B cell (primary cell): ENCODE measurements at regions not wholly inside any gene's neighbourhood (a gene's known extent, or its start where the extent isn't known, plus 50 kb on each side); places are given as distances from the start of the nearest gene placed in this dataset.

Source experiments
- ATAC-seq: fragments of 200-7000 bp; cut with Tn5 transposase; one replicate; pipeline ENCODE4 v1.10.0; 2021; ENCODE audit warnings: low read depth, mild to moderate bottlenecking, moderate number of reproducible peaks, moderate library complexity
- CTCF ChIA-PET: fragments of 350-600 bp; sonication (Branson Sonifier 250); formaldehyde crosslinking; loops from one replicate; lab custom pipeline; 2021; ENCODE audit warnings: antibody characterized with exemption, inconsistent platforms; lab: Charles Lee
- POLR2A ChIA-PET: fragments of 350-600 bp; sonication (Branson Sonifier 250); formaldehyde crosslinking; loops from one replicate; lab custom pipeline; 2021; ENCODE audit warnings: antibody characterized with exemption; lab: Charles Lee
- DNase-seq: peaks from one replicate; pipeline ENCODE4 v3.0.0; 2013
- H2AFZ ChIP-seq: 2 replicates; pipeline ENCODE4 v1.6.1; 2012; ENCODE audit warnings: mild to moderate bottlenecking, low read depth, low read length; ENCODE audit not compliant: insufficient read depth, poor library complexity, severe bottlenecking
- H3K27ac ChIP-seq, 2 donors: 1 replicate in 1 of 2; 2 replicates in 1 of 2; pipeline ENCODE4 v1.5.1; 2012 to 2013; ENCODE audit warnings: low read length in 2 of 2, mild to moderate bottlenecking in 2 of 2, moderate library complexity in 1 of 2
- H3K27me3 ChIP-seq, 4 experiments: fragments of 200-600 bp in 1 of 4; sonication (generic) in 1 of 4; replicated peaks in 1 of 4; 1 replicate in 2 of 4; 2 replicates in 2 of 4; pipeline versions ENCODE4 v1.6.1 to v1.7.0; 2013 to 2016; ENCODE audit warnings: low read length in 3 of 4, mild to moderate bottlenecking in 2 of 4, mixed read lengths in 1 of 4, moderate library complexity in 1 of 4; ENCODE audit not compliant: insufficient read depth in 4 of 4, control insufficient read depth in 3 of 4; ENCODE audit errors: control extremely low read depth in 1 of 4
- H3K36me3 ChIP-seq, 2 experiments: replicated peaks in 1 of 2; 1 replicate in 1 of 2; 2 replicates in 1 of 2; pipeline versions ENCODE4 v1.6.1 to v1.7.1; 2013; ENCODE audit warnings: low read length in 1 of 2; ENCODE audit not compliant: insufficient read depth in 2 of 2, control insufficient read depth in 1 of 2; ENCODE audit errors: control extremely low read depth in 1 of 2, extremely low read depth in 1 of 2
- H3K4me1 ChIP-seq, 2 donors: fragments of 200-600 bp in 1 of 2; sonication (generic) in 1 of 2; 1 replicate in 1 of 2; 2 replicates in 1 of 2; pipeline versions ENCODE4 v1.5.1 to v1.6.1; 2013 to 2017; ENCODE audit warnings: low read length in 2 of 2; ENCODE audit not compliant: control insufficient read depth in 2 of 2, insufficient read depth in 2 of 2
- H3K4me2 ChIP-seq: replicated peaks from 2 replicates; pipeline ENCODE3; 2012; ENCODE audit warnings: mild to moderate bottlenecking, low read depth, low read length; ENCODE audit not compliant: poor library complexity, severe bottlenecking
- H3K4me3 ChIP-seq, 5 experiments: fragments of 200-600 bp in 1 of 5; sonication (generic) in 1 of 5; 1 replicate in 3 of 5; 2 replicates in 2 of 5; pipeline versions ENCODE4 v1.5.1 to v1.7.0; 2011 to 2016; ENCODE audit warnings: low read length in 4 of 5, mild to moderate bottlenecking in 4 of 5, low read depth in 2 of 5, control low read depth in 1 of 5, moderate library complexity in 1 of 5; ENCODE audit not compliant: insufficient read depth in 1 of 5; ENCODE audit errors: control extremely low read depth in 1 of 5, extremely low read depth in 1 of 5
- H3K79me2 ChIP-seq: fragments of 200-600 bp; sonication (generic); one replicate; pipeline ENCODE4 v1.6.0; 2016; ENCODE audit warnings: low read length; ENCODE audit not compliant: control insufficient read depth, insufficient read depth
- H3K9ac ChIP-seq: fragments of 200-600 bp; sonication (generic); 2 replicates; pipeline ENCODE4 v1.6.1; 2017; ENCODE audit warnings: mild to moderate bottlenecking, low read length, moderate library complexity
- H3K9me3 ChIP-seq, 3 donors: one replicate each; pipeline versions ENCODE4 v1.6.1 to v1.7.1; 2013; ENCODE audit warnings: low read length in 2 of 3; ENCODE audit not compliant: control insufficient read depth in 2 of 3, insufficient read depth in 1 of 3; ENCODE audit errors: control extremely low read depth in 1 of 3
- H4K20me1 ChIP-seq: 2 replicates; pipeline ENCODE4 v1.6.0; 2012; ENCODE audit warnings: mild to moderate bottlenecking, low read length; ENCODE audit not compliant: insufficient read depth, control insufficient read depth, poor library complexity, severe bottlenecking
- H3K27ac Mint-ChIP-seq: one replicate; pipeline ENCODE4 v1.8.0; 2021; ENCODE audit warnings: mixed read lengths
- H3K27me3 Mint-ChIP-seq: one replicate; pipeline ENCODE4 v1.8.0; 2021; ENCODE audit warnings: mixed read lengths
- H3K4me1 Mint-ChIP-seq: one replicate; pipeline ENCODE4 v1.8.0; 2021; ENCODE audit warnings: mixed read lengths
- H3K4me3 Mint-ChIP-seq: one replicate; pipeline ENCODE4 v1.8.0; 2021; ENCODE audit warnings: mixed read lengths
- H3K9me3 Mint-ChIP-seq: one replicate; pipeline ENCODE4 v1.8.0; 2022; ENCODE audit warnings: mixed read lengths; ENCODE audit not compliant: insufficient read depth
- CTCF ChIP-seq: fragments of 200-600 bp; IDR thresholded peaks from one replicate; pipeline ENCODE4 v1.8.0; 2022; ENCODE audit warnings: antibody characterized with exemption, mild to moderate bottlenecking
- EZH2 ChIP-seq: IDR thresholded peaks from 2 replicates; pipeline ENCODE4 v1.6.1; 2012; ENCODE audit warnings: borderline replicate concordance, low read depth, mild to moderate bottlenecking, moderate library complexity, low read length; ENCODE audit not compliant: insufficient read depth, poor library complexity, severe bottlenecking
- WGBS: methylation state at CpG from one replicate; pipeline ENCODE4 v1.1.5; 2013; ENCODE audit warnings: missing lambda C conversion rate; ENCODE audit not compliant: insufficient coverage; 5-methylcytosine and 5-hydroxymethylcytosine counted together
- intact Hi-C: fragments of 100-400 bp; cut with micrococcal nuclease; formaldehyde crosslinking; loops from one replicate; pipeline ENCODE4 v1.10.0; 2022

- Histone ChIP-seq H3K36me3 (no peaks in the 10 kb centered on the region), H2AFZ (no peak overlapping the region), H4K20me1 (no peaks in the 10 kb centered on the region), H3K4me3 (no peak overlapping the region), H3K27me3 (no peaks in the 10 kb centered on the region), H3K9me3 (peaks cover 0 to 15% (median 2%) of the 10 kb centered on the region in 3 donors), H3K9ac (no peak overlapping the region), H3K4me2 (no peak overlapping the region), H3K79me2 (no peaks in the 10 kb centered on the region), H3K27ac (no peak overlapping the region), H3K4me1 (no peaks in the 10 kb centered on the region)
- ChIA-PET CTCF (no interaction called here), POLR2A (no interaction called here)
- Mint-ChIP-seq H3K4me3 (no peak overlapping the region), H3K27ac (no peak overlapping the region), H3K9me3 (peaks cover 5% of the 10 kb centered on the region), H3K4me1 (no peaks in the 10 kb centered on the region), H3K27me3 (peaks cover 21% of the 10 kb centered on the region)
- no peak for TF ChIP-seq CTCF
- no peak for TF ChIP-seq EZH2
- 89% methylated on average over 3 of the region's 6 CpGs for WGBS
- ATAC-seq: no peak
- no peak for DNase-seq
- intact Hi-C loops: no loop called here
Observed at GRCh38 chr5:173395257-173395932, 67.2 kb upstream of the STC2 start.

GRCh38 chr5:173394701-173395100, 66.5 kb upstream of the STC2 start:
- 89% methylated on average over 4 of the region's 4 CpGs for WGBS
- H4K20me1 ChIP-seq: no peaks in the 10 kb centered on the region
- H3K4me1 ChIP-seq: no peaks in the 10 kb centered on the region
- peaks cover 0 to 15% (median 2%) of the 10 kb centered on the region in 3 donors for H3K9me3 ChIP-seq
- ChIA-PET POLR2A (no interaction called here), CTCF (no interaction called here)
- DNase-seq: no peak
- H3K27me3 Mint-ChIP-seq: peaks cover 26% of the 10 kb centered on the region
- no peak overlapping the region for H3K27ac Mint-ChIP-seq
- no peaks in the 10 kb centered on the region for H3K27me3 ChIP-seq
- no peaks in the 10 kb centered on the region for H3K79me2 ChIP-seq
- TF ChIP-seq EZH2 (no peak), CTCF (no peak)
- no peak overlapping the region for H3K27ac ChIP-seq
- H3K4me2 ChIP-seq: no peak overlapping the region
- H3K4me3 ChIP-seq: no peak overlapping the region
- no peak overlapping the region for H3K9ac ChIP-seq
- no peak for ATAC-seq
- H3K4me1 Mint-ChIP-seq: no peaks in the 10 kb centered on the region
- peaks cover 5% of the 10 kb centered on the region for H3K9me3 Mint-ChIP-seq
- H3K36me3 ChIP-seq: no peaks in the 10 kb centered on the region
- H2AFZ ChIP-seq: no peak overlapping the region
- intact Hi-C loops: no loop called here
- H3K4me3 Mint-ChIP-seq: no peak overlapping the region
